ENCODE measurements at regions not wholly inside any gene's neighbourhood (a gene's known extent, or its start where the extent isn't known, plus 50 kb on each side); places are given as distances from the start of the nearest gene placed in this dataset.

DNA sequence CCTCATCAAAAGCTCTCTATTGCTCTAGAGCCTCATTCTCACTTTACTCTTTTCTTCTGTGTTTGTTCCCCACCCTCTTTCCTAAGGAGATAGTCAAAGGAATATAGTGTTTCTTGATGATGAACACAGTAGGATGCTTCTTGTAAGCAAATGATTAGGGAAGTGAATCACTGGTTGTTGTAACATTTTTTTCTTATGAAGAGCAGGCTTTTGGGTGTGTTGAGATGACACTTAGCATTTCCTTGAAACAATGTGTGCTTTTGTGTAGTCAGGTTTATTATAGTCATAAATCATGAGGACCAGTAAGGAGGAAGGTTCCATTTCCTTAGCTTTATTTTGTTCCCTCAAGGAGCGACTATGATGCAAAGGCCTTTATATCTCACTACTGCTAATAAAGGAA lies 1991.3 kb upstream of the C9orf72 start:
- H3K56ac ChIP-seq (replicated peaks; ENCODE audit: insufficient read length, low read depth, low read length) = no peak overlapping the region
- WGBS, 2 experiments (ENCODE audit: extremely low coverage in 1 of 2, insufficient coverage in 1 of 2, insufficient read length in 1 of 2, insufficient replicate concordance in 2 of 2, low coverage in 1 of 2, low lambda C conversion rate in 2 of 2, missing lambda C conversion rate in 1 of 2) = 85% methylated on average over 1 of the region's 1 CpG; no CpG with 5 or more reads in 1 of the 2 experiments
- H2BK15ac ChIP-seq (ENCODE audit: low read length) = no peak overlapping the region
- H2BK120ac ChIP-seq (replicated peaks; ENCODE audit: low read depth, low read length) = no peak overlapping the region
- DNase-seq (ENCODE audit: low read depth in 1 of 2, low spot score in 2 of 2) (no peak), FAIRE-seq (no peak)
- no peaks in the 10 kb centered on the region for H3K27me3 ChIP-seq (replicated peaks in 1 of 4; ENCODE audit: control insufficient read depth in 3 of 4, extremely low read depth in 1 of 4, insufficient read depth in 3 of 4, low read length in 3 of 4)
- no peaks in the 10 kb centered on the region for H3K79me2 ChIP-seq (ENCODE audit: control insufficient read depth in 1 of 2, insufficient read depth in 2 of 2, low read length in 2 of 2)
- H3K4ac ChIP-seq (replicated peaks; ENCODE audit: insufficient read length, low read depth, low read length) = no peak overlapping the region
- no peaks in the 10 kb centered on the region for H3K9me3 ChIP-seq (ENCODE audit: insufficient read depth in 2 of 2, low read depth in 1 of 2, low read length in 1 of 2)
- H3K36me3 ChIP-seq (ENCODE audit: control insufficient read depth in 2 of 4, insufficient read depth in 4 of 4, low read length in 3 of 4) = no peaks in the 10 kb centered on the region
- no peak overlapping the region for H3K4me2 ChIP-seq (ENCODE audit: insufficient read depth in 1 of 2, low read depth in 2 of 2, low read length in 2 of 2)
- no peak overlapping the region for H3K23ac ChIP-seq (ENCODE audit: insufficient read length)
- no peak overlapping the region for H3K18ac ChIP-seq (ENCODE audit: extremely low read depth, low read length)
- no peak overlapping the region for H3K9ac ChIP-seq (replicated peaks in 1 of 4; ENCODE audit: extremely low read depth in 1 of 4, low read depth in 3 of 4, low read length in 3 of 4)
- ChIA-PET CTCF (ENCODE audit: partially characterized antibody) (no interaction called here), POLR2A (ENCODE audit: partially characterized antibody) (no interaction called here)
- H2AK5ac ChIP-seq (ENCODE audit: low read depth, low read length) = no peak overlapping the region
- H4K5ac ChIP-seq (ENCODE audit: insufficient read length, low read depth, low read length) = no peak overlapping the region
- H2BK12ac ChIP-seq (ENCODE audit: low read depth, low read length) = no peak overlapping the region
- H4K20me1 ChIP-seq (replicated peaks in 1 of 2; ENCODE audit: control insufficient read depth in 1 of 2, insufficient read depth in 2 of 2, low read length in 2 of 2) = no peaks in the 10 kb centered on the region
- no peaks in the 10 kb centered on the region for H3K4me1 ChIP-seq (replicated peaks in 1 of 4; ENCODE audit: control insufficient read depth in 3 of 4, insufficient read depth in 4 of 4, low read length in 3 of 4)
- H4K91ac ChIP-seq (replicated peaks; ENCODE audit: insufficient read length, low read length) = no peak overlapping the region
- no peak overlapping the region for H3K4me3 ChIP-seq (ENCODE audit: extremely low read depth in 1 of 4, insufficient read depth in 2 of 4, low read depth in 3 of 4, low read length in 4 of 4)
- no peak overlapping the region for H3K14ac ChIP-seq (ENCODE audit: insufficient read length)
- no peak overlapping the region for H2BK20ac ChIP-seq (ENCODE audit: low read length)
- no peak overlapping the region for H3K27ac ChIP-seq (ENCODE audit: low read depth, low read length)
- H3K23me2 ChIP-seq (ENCODE audit: low read depth, low read length) = no peaks in the 10 kb centered on the region
- no peak overlapping the region for H4K8ac ChIP-seq (ENCODE audit: extremely low read depth, insufficient read depth, low read length)
- H3K79me1 ChIP-seq (ENCODE audit: low read depth, low read length) = no peaks in the 10 kb centered on the region
- H2AFZ ChIP-seq (ENCODE audit: low read length) = peak overlapping the region; percentile 80; the same call in 1 of the 2 replicates
- no peak overlapping the region for H2BK5ac ChIP-seq (ENCODE audit: low read depth, low read length)
- TF ChIP-seq BCL11A (IDR thresholded peaks at IDR 0.05; ENCODE audit: low read depth in 2 of 2, low read length in 2 of 2) (no peak), CHD1 (IDR thresholded peaks at IDR 0.05; ENCODE audit: low read depth, low read length) (no peak), EP300 (IDR thresholded peaks at IDR 0.05; ENCODE audit: borderline replicate concordance in 1 of 2, low read depth in 2 of 2, low read length in 2 of 2) (no peak), ZNF274 (IDR thresholded peaks at IDR 0.05; ENCODE audit: borderline replicate concordance, extremely low read depth, low read length) (no peak), NRF1 (IDR thresholded peaks at IDR 0.05; ENCODE audit: low read depth, low read length) (no peak), NANOG (IDR thresholded peaks at IDR 0.05; ENCODE audit: insufficient read depth, low read depth, low read length, poor library complexity, severe bottlenecking) (no peak), HDAC6 (IDR thresholded peaks at IDR 0.05; ENCODE audit: low read depth, low read length) (no peak), KDM5A (IDR thresholded peaks at IDR 0.05; ENCODE audit: low read length) (no peak), TBP (IDR thresholded peaks at IDR 0.05; ENCODE audit: low read depth, low read length) (no peak), PHF8 (conservative IDR thresholded peaks at IDR 0.05; ENCODE audit: low read depth, low read length) (no peak)
